CD1c-positive myeloid dendritic cell (primary cell): ENCODE measurements at regions not wholly inside any gene's neighbourhood (a gene's known extent, or its start where the extent isn't known, plus 50 kb on each side); places are given as distances from the start of the nearest gene placed in this dataset.

Experiments used
- DNase-seq: peaks from one replicate; pipeline ENCODE4 v3.0.0-alpha.2; 2016; ENCODE audit errors: extremely low spot score

- no peak for DNase-seq
Measured at GRCh38 chr9:126221480-126221879, 105.1 kb upstream of the MVB12B start.

- no peak for DNase-seq
Measured at GRCh38 chr9:126222363-126222834, 104.2 kb upstream of the MVB12B start.

GRCh38 chr9:126222835-126223431 is 103.7 kb upstream of the MVB12B start:
- DNase-seq = no peak

GRCh38 chr9:126223798-126224531 is 102.7 kb upstream of the MVB12B start:
- no peak for DNase-seq

GRCh38 chr9:126225611-126226609 is 100.7 kb upstream of the MVB12B start:
- DNase-seq = no peak

- no peak for DNase-seq
Measured at GRCh38 chr9:126226991-126227936, 99.4 kb upstream of the MVB12B start.

- no peak for DNase-seq
Measured at GRCh38 chr9:126228111-126228780, 98.4 kb upstream of the MVB12B start.

- DNase-seq = peak; percentile 71
Measured at GRCh38 chr9:126228781-126229444, 97.7 kb upstream of the MVB12B start.

GRCh38 chr9:126229501-126229900 is 97.1 kb upstream of the MVB12B start:
- DNase-seq = no peak

- no peak for DNase-seq
Measured at GRCh38 chr9:126230692-126231091, 95.9 kb upstream of the MVB12B start.

GRCh38 chr9:126232461-126232860 is 94.2 kb upstream of the MVB12B start:
- no peak for DNase-seq

- no peak for DNase-seq
Measured at GRCh38 chr9:126233175-126233574, 93.5 kb upstream of the MVB12B start.

- no peak for DNase-seq
Measured at GRCh38 chr9:126233913-126234525, 92.6 kb upstream of the MVB12B start.

- no peak for DNase-seq
Measured at GRCh38 chr9:126234681-126235335, 91.8 kb upstream of the MVB12B start.

- no peak for DNase-seq
Measured at GRCh38 chr9:126235336-126236243, 91.0 kb upstream of the MVB12B start.

GRCh38 chr9:126236273-126236672 is 90.4 kb upstream of the MVB12B start:
- DNase-seq = no peak

GRCh38 chr9:126238415-126238814 is 88.2 kb upstream of the MVB12B start:
- no peak for DNase-seq

GRCh38 chr9:126239515-126239914 is 87.1 kb upstream of the MVB12B start:
- no peak for DNase-seq
